Bronchial epithelial cell (primary cell): ENCODE measurements at regions not wholly inside any gene's neighbourhood (a gene's known extent, or its start where the extent isn't known, plus 50 kb on each side); places are given as distances from the start of the nearest gene placed in this dataset.
"Not testable (repeated sequence)": the region's sequence is repeated elsewhere in the genome, so short reads cannot be mapped to it uniquely, and the experiment has no call there.

ENCODE experiments used
- DNase-seq: peaks from one replicate; pipeline ENCODE4 v3.0.0-alpha.2; 2010; ENCODE audit warnings: low read depth
- FAIRE-seq: peaks from 2 replicates; lab custom pipeline; 2011; peaks lifted over from hg19 to GRCh38; lab: Jason Lieb, UNC
- H3K27me3 ChIP-seq: 2 replicates; pipeline ENCODE4 v1.5.1; 2011; ENCODE audit warnings: low read length; ENCODE audit not compliant: control insufficient read depth, insufficient read depth
- H3K36me3 ChIP-seq: 2 replicates; pipeline ENCODE4 v1.5.1; 2011; ENCODE audit warnings: low read length; ENCODE audit not compliant: control insufficient read depth, insufficient read depth
- H3K4me3 ChIP-seq: 2 replicates; pipeline ENCODE4 v1.5.1; 2011; ENCODE audit warnings: mild to moderate bottlenecking, low read depth, low read length, control low read depth
- TF ChIP-seq, protein P1 (sequence below): IDR thresholded peaks from 2 replicates; pipeline ENCODE4 v1.5.1; 2011; ENCODE audit warnings: mild to moderate bottlenecking, moderate library complexity, low read length, control low read depth, inconsistent platforms; ENCODE audit not compliant: insufficient read depth, severe bottlenecking

DNA sequence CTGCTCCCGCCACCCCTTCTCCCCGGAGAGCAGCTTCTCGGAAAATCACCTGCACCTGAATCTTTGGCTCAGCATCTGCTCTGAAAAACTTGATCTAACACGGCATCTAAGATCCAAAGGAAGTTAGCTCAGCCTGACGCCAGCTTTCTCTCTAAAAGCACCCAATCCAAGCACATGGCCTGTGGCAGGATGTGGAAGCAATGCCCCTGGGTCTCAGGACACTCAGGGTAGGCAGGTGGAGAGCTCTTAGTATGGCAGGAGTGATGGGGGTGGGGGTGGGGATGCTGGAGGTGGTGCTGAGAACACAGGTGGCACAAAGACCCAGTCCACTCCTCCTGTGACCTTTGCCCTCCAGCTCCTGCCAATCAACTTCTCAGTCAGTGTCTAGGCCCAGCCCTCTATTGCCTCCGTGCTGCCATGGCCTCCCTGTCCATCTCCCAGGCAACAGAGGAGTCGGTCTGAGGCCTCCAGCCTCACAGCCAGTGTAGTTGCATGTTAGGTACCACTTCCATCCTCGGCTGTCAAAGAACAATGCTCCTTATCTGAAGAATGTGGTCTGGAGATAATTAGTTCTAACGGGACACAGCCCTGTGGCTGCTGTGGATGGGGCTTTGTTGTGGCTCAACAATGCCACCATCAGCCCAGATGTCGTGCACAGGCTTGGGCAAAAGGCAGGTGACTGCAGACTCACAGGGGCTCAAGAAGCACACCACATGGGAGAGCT is 180.0 kb upstream of the C14orf180 start:
- TF ChIP-seq, protein P1, sequence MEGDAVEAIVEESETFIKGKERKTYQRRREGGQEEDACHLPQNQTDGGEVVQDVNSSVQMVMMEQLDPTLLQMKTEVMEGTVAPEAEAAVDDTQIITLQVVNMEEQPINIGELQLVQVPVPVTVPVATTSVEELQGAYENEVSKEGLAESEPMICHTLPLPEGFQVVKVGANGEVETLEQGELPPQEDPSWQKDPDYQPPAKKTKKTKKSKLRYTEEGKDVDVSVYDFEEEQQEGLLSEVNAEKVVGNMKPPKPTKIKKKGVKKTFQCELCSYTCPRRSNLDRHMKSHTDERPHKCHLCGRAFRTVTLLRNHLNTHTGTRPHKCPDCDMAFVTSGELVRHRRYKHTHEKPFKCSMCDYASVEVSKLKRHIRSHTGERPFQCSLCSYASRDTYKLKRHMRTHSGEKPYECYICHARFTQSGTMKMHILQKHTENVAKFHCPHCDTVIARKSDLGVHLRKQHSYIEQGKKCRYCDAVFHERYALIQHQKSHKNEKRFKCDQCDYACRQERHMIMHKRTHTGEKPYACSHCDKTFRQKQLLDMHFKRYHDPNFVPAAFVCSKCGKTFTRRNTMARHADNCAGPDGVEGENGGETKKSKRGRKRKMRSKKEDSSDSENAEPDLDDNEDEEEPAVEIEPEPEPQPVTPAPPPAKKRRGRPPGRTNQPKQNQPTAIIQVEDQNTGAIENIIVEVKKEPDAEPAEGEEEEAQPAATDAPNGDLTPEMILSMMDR: no peak
- no peak for DNase-seq
- Histone ChIP-seq H3K36me3 (no peaks in the 10 kb centered on the region), H3K27me3 (no peaks in the 10 kb centered on the region), H3K4me3 (no peak overlapping the region)
- no peak for FAIRE-seq

DNA sequence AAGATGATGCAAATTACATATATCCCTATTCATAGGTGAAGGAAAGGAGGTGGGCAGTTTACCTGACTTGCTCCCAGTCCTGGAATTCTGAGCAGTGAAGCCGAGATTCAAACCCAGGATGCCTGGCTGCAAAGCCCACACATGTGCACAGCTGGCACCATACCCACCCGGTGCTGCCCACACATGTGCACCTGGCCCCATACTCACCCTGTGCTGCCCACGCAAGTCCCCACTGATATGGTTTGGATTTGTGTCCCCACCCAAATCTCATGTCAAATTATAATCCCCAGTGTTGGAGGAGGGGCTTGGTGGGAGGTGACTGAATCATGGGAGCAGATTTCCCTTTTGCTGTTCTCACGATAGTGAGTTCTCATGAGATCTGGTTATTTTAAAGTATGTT is 179.2 kb upstream of the C14orf180 start:
- Histone ChIP-seq H3K4me3 (no peak overlapping the region), H3K36me3 (no peaks in the 10 kb centered on the region), H3K27me3 (no peaks in the 10 kb centered on the region)
- DNase-seq (no peak), FAIRE-seq (no peak)
- TF ChIP-seq, protein P1: no peak

DNA sequence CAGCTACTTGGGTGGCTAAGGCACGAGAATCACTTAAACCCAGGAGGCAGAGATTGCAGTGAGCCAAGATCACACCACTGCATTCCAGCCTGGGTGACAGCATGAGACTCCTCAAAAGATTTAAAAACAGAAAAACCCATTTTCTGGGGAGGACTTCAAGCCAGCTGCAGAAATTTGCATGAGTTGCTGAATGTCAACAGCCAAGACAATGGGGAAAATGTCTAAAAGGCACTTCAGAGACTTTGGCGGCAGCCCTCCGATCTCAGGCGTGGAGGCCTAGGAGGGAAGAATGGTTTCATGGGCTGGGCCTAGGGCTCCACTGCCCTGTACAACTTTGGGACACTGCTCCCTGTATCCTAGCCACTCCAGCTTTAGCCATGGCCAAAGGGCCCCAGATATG is 177.8 kb upstream of the C14orf180 start:
- no peaks in the 10 kb centered on the region for H3K36me3 ChIP-seq
- FAIRE-seq: no peak
- no peak overlapping the region for H3K4me3 ChIP-seq
- no peak for DNase-seq
- TF ChIP-seq, protein P1: no peak
- H3K27me3 ChIP-seq: no peaks in the 10 kb centered on the region

DNA sequence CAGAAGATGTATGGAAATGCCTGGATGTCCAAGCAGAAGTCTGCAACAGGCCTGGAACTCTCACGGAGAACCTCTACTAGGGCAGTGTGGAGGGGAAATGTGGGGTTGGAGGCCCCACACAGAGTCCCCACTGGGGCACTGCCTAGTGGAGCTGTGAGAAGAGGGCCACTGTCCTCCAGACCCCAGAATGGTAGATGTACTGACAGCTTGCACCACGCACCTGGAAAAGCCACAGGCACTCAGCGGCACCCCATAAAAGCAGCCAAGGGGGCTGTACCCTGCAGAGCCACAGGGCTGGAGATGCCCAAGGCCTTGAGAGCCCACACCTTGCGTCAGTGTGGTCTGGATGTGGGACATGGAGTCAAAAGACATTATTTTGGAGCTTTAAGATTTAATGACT is 177.3 kb upstream of the C14orf180 start:
- not testable (repeated sequence) for H3K4me3 ChIP-seq, DNase-seq, H3K27me3 ChIP-seq, H3K36me3 ChIP-seq, FAIRE-seq

DNA sequence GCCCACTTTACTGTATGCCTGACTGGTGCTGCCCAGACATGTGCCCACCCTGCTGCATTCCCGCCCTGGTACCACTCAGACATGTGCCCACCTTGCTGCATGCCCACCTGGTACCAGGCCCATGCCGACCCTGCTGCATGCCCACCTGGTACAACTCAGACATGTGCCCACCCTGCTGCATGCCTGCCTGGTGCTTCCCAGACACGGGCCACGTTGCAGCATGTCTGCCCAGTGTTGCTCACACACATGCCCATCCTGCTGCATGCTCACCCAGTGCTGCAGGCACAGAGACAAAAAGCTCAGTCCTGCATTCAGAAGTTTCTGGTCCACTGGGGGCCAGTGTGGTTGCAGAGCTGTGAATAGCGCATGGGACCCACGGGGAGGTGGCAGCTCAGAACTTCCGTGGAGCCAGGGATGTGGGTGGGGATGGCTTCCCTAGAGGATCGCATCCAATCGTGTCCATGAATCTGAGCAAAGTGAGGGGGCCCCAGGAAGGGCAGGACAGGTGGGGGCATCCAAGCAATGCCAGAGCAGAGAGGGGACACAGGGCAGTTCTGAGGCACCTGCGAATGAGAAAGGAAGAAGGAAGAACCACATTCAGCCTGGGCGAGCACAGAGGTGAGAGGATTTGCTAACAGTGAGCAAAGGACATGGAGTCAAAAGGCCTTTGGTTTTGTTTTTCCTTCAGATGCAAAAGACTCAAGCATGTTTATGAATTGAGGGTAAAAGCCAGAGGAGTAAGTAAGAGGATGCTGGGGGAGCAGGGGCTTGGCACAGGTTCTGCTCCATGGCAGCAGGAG is 175.9 kb upstream of the C14orf180 start:
- Histone ChIP-seq H3K36me3 (no peaks in the 10 kb centered on the region), H3K27me3 (no peaks in the 10 kb centered on the region), H3K4me3 (no peak overlapping the region)
- no peak for DNase-seq
- TF ChIP-seq, protein P1: no peak
- no peak for FAIRE-seq

GRCh38 chr14:104404922-104405321 is 174.6 kb upstream of the C14orf180 start:
- H3K36me3 ChIP-seq: no peaks in the 10 kb centered on the region
- no peaks in the 10 kb centered on the region for H3K27me3 ChIP-seq
- DNase-seq: no peak
- H3K4me3 ChIP-seq: no peak overlapping the region
- TF ChIP-seq, protein P1: no peak
- no peak for FAIRE-seq
